Neural cell (in vitro differentiated cells): ENCODE measurements at regions not wholly inside any gene's neighbourhood (a gene's known extent, or its start where the extent isn't known, plus 50 kb on each side); places are given as distances from the start of the nearest gene placed in this dataset.

Experiments used
- POLR2AphosphoS5 ChIP-seq: IDR thresholded peaks from 2 replicates; pipeline ENCODE4 v1.6.1; 2012
- TF ChIP-seq, protein P1 (sequence below): fragments of 450-650 bp; IDR thresholded peaks from 2 replicates; pipeline ENCODE4 v1.5.1; 2014; ENCODE audit warnings: antibody characterized with exemption, mild to moderate bottlenecking, moderate library complexity; ENCODE audit not compliant: poor library complexity, severe bottlenecking

DNA sequence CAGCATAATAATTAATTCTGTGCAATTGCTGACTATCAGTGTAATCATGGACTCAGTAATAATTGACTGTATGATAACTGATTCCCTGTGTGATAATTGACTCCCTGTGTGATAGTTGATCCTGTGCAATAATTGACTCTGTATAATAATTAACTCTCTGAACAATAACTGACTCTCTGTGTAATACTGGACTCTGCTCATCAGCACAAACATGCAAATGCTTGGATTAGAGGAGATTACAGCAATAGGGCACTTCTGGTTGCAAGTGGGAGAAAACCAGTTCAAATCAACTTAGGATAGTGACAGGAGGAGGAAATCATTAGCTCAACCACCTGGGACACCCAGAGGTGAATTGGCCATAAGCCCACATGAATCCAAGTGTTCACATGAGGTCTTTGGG, 582.1 kb downstream of the RBFOX1 start:
- TF ChIP-seq, protein P1, sequence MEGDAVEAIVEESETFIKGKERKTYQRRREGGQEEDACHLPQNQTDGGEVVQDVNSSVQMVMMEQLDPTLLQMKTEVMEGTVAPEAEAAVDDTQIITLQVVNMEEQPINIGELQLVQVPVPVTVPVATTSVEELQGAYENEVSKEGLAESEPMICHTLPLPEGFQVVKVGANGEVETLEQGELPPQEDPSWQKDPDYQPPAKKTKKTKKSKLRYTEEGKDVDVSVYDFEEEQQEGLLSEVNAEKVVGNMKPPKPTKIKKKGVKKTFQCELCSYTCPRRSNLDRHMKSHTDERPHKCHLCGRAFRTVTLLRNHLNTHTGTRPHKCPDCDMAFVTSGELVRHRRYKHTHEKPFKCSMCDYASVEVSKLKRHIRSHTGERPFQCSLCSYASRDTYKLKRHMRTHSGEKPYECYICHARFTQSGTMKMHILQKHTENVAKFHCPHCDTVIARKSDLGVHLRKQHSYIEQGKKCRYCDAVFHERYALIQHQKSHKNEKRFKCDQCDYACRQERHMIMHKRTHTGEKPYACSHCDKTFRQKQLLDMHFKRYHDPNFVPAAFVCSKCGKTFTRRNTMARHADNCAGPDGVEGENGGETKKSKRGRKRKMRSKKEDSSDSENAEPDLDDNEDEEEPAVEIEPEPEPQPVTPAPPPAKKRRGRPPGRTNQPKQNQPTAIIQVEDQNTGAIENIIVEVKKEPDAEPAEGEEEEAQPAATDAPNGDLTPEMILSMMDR, result no peak
- no peak for TF ChIP-seq POLR2AphosphoS5
